GM19238 (cell line): ENCODE measurements at regions not wholly inside any gene's neighbourhood (a gene's known extent, or its start where the extent isn't known, plus 50 kb on each side); places are given as distances from the start of the nearest gene placed in this dataset.
"Not testable (repeated sequence)": the region's sequence is repeated elsewhere in the genome, so short reads cannot be mapped to it uniquely, and the experiment has no call there.

Experiments
- DNase-seq: peaks from one replicate; pipeline ENCODE4 v3.0.0; 2011; ENCODE audit warnings: low spot score; ENCODE audit not compliant: insufficient read length

- DNase-seq, result peak; percentile 2
Observed at GRCh38 chrX:25144043-25144940, 128.5 kb upstream of the ARX start.

- no peak for DNase-seq
Observed at GRCh38 chrX:25143596-25143995, 127.8 kb upstream of the ARX start.

- DNase-seq, result no peak
Observed at GRCh38 chrX:25141684-25142083, 125.9 kb upstream of the ARX start.

- no peak for DNase-seq
Observed at GRCh38 chrX:25131055-25131454, 115.3 kb upstream of the ARX start.

GRCh38 chrX:25130619-25131018, 114.9 kb upstream of the ARX start:
- no peak for DNase-seq

GRCh38 chrX:25125483-25125882, 109.7 kb upstream of the ARX start:
- DNase-seq, result no peak

- no peak for DNase-seq
Observed at GRCh38 chrX:25124391-25124790, 108.6 kb upstream of the ARX start.

GRCh38 chrX:25112156-25112555, 96.4 kb upstream of the ARX start:
- DNase-seq, result no peak

- no peak for DNase-seq
Observed at GRCh38 chrX:25108481-25108880, 92.7 kb upstream of the ARX start.

GRCh38 chrX:25105221-25105620, 89.5 kb upstream of the ARX start:
- no peak for DNase-seq

- no peak for DNase-seq
Observed at GRCh38 chrX:25096522-25097045, 80.8 kb upstream of the ARX start.

- DNase-seq, result not testable (repeated sequence)
Observed at GRCh38 chrX:25091152-25091551, 75.4 kb upstream of the ARX start.

GRCh38 chrX:25084446-25084845, 68.7 kb upstream of the ARX start:
- no peak for DNase-seq

GRCh38 chrX:25083661-25084060, 67.9 kb upstream of the ARX start:
- DNase-seq, result no peak

GRCh38 chrX:25079020-25079419, 63.3 kb upstream of the ARX start:
- no peak for DNase-seq

GRCh38 chrX:25076941-25077500, 61.3 kb upstream of the ARX start:
- DNase-seq, result no peak

GRCh38 chrX:25072247-25072646, 56.5 kb upstream of the ARX start:
- DNase-seq, result no peak

GRCh38 chrX:25070038-25070437, 54.3 kb upstream of the ARX start:
- no peak for DNase-seq

GRCh38 chrX:25069209-25069608, 53.4 kb upstream of the ARX start:
- no peak for DNase-seq

GRCh38 chrX:25068340-25068739, 52.6 kb upstream of the ARX start:
- DNase-seq, result no peak

GRCh38 chrX:25067271-25068172, 51.8 kb upstream of the ARX start:
- DNase-seq, result no peak

- DNase-seq, result no peak
Observed at GRCh38 chrX:25066131-25066530, 50.4 kb upstream of the ARX start.
